GM19467 (cell line): ENCODE measurements at regions not wholly inside any gene's neighbourhood (a gene's known extent, or its start where the extent isn't known, plus 50 kb on each side); places are given as distances from the start of the nearest gene placed in this dataset.
"Not testable (repeated sequence)": the region's sequence is repeated elsewhere in the genome, so short reads cannot be mapped to it uniquely, and the experiment has no call there.

Source experiments
- ATAC-seq: cut with Tn5 transposase; IDR thresholded peaks from one replicate; pipeline ENCODE4 v1.9.1; 2021; ENCODE audit warnings: mild to moderate bottlenecking, moderate library complexity; ENCODE audit not compliant: unreplicated experiment

DNA sequence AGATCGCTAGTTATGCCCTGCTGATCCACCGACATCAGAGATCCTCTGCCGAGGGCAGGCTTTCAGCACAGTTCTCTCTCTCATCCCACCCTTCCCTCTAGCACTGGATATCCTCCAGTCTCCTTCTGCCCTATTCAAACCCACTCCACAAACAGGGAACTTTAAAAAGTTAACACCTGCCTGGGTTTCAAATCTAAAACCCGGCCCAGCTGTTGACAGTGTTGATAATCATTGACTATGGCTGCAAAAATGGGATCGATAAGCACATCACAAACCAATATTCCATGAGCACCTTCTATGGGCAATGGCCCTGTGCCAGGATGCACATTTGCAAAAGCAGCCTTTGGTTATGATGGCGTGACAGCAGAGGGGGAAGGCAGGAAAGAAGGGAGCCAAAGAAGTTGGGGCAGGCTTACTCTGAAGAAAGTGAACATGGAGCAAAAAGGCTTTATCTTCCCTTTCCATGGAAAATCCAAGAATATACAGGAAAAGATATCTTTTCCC, 482.3 kb upstream of the KLHL29 start:
- ATAC-seq: no peak

DNA sequence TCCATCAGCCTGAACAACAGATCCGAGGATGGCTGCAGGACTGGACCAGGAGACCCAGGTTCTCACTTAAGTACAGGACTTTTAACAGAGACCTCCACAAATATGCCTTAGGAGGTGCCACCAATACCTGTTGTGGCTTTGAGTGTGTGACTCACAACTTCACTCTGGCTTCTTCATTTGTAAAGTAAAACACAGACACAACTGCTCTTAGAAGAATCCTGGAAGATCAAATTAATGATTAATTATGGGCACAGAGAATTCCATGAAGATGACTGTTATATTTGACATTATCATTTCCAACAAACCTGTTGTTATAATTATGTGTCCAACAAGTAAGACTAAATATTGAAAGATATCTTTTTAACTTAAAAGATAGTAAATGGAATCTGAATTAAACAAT, 481.4 kb upstream of the KLHL29 start:
- ATAC-seq: no peak

DNA sequence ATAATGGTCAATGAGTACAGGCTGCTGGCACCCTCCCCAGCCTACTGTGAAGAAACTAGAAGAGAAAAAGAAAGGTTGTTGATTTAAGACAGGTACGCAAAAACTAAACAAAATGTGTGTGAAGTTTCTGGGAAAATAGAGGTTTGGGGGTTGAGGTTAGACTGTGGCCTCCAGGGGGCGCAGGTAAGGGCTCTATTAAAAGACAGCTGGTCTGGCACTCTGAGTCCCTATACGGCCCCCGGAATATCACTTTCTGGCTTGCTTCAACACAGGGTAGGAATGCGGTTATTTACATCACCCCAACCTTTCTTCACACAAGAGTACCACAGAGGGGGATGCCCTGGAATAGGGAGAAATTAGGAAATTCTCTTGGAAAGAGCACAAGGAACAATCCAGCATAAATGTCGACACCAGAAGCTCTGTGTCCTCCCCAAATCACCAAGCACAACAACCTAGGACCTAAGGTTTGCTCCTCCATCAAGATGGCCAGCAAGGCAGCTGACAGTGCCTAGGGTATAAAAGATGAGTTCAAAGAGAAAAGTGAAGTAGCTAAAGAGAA, 480.8 kb upstream of the KLHL29 start:
- no peak for ATAC-seq

DNA sequence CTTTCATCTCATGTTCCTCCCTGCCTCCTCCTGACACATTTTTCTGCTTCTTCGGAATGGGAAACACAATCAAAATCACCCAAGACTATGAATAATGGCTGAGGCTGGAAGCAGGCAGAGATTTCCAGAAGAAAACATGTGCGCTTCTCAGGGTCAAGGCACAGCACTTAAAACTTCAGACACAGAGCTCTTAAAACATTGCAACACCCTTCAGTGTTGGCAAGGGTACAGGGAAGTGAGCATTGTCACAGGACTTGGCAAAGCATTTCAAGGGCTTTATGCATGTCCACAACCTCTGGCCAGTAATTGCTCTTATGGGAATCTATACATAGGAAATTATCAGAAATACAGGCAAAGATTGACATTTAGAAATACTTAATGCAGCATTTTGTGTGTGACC, 477.6 kb upstream of the KLHL29 start:
- no peak for ATAC-seq

DNA sequence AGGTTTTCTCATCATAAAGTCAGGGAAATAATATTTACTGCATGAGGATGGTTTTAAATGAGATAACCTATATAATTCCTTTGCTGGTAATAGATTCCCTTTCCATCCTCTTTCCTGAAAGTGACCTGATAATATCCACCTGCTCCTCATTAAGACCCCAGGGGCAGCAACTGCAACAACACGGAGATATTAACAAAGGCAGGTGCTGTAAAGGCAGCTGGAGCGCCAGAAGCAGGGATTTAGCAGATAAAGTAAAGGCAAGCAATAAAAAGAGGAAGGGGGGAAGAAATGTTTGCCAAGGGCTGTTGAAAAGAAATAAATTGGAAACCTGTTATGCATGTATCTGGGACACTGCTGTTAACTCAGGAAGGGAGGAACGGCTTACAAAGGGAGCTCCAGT, 472.6 kb upstream of the KLHL29 start:
- no peak for ATAC-seq

DNA sequence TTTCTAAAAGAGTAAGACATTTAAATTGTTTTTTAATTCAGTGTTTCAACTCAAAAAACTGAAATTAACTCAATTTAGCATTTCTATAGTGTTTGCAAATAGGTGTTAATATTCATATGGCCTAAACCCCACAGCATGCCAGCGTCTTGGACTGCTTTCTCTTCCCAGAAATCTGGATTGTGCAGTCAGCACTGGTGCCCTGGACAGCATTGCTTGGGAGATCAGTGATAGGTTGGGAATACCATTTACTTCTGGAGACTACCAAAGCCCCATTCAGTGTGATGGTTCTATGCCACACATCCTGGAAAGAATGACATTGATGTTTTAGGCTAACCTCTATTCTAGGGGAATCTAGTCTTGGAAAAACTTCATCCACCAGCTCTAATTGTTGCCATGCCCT, 455.0 kb upstream of the KLHL29 start:
- ATAC-seq: no peak

DNA sequence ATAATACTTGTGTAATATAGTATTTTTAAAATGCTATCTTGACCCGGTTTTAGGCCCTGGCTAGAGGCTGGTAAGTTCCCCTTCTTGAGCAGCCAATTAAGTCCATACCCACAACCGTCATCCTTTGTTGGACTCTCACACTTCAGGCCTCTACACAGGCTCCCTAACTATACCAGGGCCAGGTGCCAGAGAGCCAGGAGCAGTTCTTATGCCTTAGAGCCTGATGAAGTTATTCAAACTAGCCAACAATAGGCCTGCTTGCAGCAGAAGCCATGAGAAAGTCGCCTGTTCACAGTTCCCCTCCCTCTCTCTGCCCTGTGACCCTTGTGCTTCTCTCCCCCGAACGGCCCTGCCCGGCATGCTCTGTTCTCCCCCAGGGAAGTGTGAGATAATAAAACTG, 454.2 kb upstream of the KLHL29 start:
- ATAC-seq: no peak

DNA sequence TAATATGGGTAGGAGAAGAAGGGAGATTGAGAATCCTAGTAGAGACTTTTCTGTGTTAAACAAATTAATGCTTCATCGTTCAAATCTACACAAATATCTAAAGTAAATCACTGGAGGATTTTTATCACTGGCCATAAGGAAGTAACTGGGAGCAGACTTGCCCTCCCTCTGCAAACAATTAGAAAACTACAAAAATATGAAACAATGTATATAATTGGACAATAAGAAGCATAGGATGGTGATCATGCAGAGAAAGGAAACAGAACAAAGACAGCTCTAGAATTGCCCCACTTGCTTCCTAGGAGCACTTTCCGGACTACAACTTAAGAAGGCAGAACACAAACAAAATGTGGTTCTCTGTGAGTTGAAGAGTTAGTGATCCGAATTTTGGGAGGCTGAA, 452.7 kb upstream of the KLHL29 start:
- no peak for ATAC-seq

DNA sequence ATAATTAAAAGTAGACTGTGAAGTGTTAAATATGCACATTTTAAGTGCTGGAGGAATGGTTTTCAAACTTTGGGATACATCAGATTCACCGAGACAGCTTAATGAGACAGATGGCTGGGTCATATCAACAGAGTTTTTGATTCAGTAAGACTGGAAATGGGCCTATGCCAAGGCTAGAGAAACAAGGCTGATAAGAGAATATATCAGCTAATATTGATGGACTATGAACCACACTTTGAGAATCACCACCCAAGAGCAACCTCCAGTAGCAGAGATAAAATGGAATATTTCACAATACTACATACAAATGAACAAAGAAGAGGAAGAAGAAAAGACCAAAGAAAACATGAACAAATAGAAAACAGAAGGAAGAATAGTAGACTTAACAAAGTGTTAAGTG, 450.2 kb upstream of the KLHL29 start:
- ATAC-seq: no peak

DNA sequence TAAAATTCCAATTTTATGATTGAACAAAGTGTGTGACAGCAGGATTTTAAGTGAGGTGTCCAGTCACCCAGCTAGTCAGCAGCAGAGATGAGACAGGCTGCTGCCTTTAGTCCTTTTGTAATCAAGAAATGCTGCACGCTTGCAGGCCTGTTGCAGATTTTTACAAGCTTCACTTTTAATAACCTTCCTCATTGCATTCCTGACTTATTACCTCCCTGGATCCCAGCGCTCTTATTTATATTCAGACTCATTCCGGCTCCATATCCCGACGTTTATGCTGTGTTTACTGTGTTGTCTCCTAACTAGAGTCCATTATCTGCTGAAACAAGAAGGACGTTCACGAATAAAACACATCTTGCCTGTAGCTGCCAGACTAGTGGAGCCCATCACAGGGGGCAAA, 442.5 kb upstream of the KLHL29 start:
- no peak for ATAC-seq

DNA sequence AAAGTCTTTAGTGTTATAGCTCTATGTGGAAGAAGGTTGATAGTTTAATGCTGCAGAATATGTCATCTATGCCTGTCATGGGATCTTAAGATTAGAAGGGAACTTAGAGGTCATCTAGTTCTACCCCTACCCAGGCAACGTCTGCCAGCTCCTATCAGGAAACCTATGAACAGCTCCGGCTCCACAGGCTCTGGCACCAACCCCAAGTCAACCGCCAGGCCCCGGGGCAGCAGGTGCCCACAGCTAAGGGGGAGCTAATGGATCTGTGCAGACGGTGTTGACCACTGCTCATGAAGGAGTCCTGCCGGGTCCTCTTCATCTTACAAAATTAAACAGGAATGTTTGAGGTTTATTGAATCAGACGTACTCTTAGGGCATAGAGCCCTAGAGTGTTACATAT, 440.8 kb upstream of the KLHL29 start:
- ATAC-seq: no peak

DNA sequence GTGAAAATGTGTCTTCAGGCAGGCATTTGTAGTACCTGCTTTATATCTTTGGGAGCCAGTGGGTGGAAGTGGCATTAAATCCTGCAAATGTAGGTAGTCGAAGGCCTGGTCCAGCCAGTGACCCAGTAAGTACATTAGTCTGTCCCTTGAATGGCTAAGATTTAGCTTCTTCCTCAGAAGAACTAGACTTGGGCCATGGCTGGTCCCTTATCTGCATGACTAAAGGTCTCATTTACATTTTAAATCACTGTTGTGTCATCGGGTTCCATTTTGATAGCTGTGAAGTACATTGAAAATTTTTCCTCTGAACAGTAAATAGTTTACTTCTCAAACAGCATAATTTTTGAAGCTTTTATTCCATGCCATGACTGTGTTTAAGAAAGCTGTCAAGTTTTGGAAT, 438.4 kb upstream of the KLHL29 start:
- ATAC-seq: no peak

DNA sequence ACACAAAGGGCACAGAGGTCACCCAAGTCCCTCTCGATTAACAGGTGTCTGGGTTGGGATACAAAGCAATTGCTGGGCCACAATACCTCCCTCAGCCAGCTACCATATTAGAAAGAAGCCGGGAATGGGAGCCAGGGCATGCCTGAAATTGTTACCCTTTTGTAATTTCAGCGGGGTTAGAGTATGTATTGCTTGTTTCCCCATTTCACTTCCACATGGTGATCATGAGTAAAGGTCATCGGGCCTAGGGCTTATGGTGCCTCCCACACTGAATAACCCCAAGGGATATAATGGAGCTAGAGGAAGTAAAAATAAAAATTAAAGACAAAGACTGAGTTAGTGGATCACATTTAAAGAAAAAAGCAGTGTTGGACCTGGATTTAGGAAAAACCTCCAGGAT, 437.2 kb upstream of the KLHL29 start:
- ATAC-seq: no peak

DNA sequence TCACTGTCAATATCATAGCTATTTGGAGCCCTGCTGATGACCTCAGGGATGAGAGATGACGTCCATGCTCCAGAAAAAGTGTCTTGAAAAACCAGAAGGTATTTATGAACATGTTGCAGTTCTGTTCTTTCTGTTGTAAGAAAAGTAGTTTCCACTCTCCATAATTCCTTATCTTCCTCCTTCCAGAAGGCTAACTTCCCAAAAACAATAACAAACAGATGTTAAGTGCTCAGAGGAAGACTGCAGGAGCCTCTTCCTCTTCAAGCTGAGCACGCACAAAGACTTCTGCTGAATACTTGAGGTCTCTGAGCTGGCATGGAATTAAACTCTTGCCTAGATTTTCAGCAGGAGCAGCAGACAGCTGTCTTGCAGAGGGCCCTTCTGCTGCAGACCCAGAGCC, 434.5 kb upstream of the KLHL29 start:
- no peak for ATAC-seq

DNA sequence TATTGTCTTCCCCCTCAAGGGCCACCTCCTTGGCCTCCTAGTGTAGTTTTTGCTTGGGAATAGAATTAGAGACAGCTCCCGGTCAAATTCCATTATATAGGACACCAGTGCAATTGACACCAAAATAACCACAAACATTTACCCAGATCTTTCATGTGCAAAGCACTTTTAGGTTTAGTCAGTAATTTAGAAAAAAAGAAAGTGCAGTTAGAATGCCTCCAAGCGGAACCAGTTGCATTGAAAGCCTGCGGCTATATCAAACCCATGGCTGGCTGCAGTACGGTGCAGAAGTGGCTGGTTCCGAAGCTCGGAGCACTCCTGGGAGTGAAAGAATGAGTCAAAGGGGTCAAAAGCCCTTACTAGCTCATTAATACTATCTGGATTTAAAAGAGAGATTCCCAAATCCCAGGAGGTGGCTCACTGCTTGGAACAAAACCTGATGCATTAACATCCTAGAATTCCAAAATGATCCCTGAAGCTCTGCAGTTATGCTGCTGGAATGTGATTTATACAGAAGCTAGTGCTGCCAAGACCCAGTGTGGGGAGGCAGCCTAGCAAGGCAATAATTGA, 432.2 kb upstream of the KLHL29 start:
- no peak for ATAC-seq

DNA sequence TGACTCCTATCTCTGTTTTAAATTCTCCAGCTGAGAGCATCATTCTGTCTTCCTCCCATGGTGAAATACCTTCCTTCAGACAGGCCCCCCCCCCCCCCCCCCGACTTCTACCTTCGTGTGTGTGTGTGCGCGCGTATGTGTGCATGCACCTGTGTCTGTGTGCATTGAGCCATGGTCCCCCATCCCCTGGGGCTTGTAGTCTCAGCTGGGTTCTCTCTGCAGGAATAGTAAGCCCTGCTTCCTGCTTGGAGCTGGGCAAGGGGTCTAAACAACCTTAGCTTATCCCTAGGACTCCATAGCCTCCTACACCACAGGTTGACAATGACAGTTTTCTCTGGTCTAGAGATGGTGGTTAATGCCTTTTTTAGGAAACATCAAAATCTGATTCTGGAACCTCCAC, 427.5 kb upstream of the KLHL29 start:
- no peak for ATAC-seq

DNA sequence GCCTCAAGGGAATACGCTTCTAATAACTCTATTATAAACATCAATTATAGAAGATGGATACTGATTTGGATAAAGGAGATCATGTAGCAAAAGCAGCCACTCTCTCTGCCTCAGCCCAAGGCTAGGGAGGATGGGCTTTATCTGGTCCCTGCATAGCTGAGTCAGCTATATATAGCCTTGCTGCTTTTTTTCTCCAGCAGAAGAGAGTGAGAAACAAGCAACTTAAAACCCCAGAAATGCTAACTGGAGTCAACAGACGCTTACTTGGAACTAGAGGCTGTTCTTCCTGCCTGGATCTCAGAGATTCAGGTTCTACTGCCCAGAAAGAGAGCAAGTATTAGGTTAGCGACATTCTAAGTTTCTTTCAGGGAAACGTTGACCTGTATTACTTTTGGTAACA, 426.7 kb upstream of the KLHL29 start:
- no peak for ATAC-seq

DNA sequence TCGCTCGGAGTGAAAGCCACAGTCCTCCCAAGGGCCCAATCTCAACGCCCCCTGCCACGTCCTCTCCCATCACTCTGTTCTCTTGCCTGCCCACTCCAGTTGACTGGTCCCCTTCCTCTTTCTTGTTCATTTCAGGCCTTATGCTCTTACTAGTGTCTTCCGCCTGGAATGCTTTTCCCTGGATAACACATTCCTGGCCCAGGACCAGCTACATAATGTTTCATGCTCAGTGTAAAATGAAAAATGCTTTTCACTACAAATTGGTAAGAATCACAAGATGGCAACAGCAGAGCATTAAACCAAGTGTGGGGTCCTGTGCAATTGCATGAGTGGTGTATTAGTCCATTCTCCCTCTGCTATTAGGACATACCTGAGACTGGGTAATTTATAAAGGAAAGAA, 417.2 kb upstream of the KLHL29 start:
- ATAC-seq: no peak

DNA sequence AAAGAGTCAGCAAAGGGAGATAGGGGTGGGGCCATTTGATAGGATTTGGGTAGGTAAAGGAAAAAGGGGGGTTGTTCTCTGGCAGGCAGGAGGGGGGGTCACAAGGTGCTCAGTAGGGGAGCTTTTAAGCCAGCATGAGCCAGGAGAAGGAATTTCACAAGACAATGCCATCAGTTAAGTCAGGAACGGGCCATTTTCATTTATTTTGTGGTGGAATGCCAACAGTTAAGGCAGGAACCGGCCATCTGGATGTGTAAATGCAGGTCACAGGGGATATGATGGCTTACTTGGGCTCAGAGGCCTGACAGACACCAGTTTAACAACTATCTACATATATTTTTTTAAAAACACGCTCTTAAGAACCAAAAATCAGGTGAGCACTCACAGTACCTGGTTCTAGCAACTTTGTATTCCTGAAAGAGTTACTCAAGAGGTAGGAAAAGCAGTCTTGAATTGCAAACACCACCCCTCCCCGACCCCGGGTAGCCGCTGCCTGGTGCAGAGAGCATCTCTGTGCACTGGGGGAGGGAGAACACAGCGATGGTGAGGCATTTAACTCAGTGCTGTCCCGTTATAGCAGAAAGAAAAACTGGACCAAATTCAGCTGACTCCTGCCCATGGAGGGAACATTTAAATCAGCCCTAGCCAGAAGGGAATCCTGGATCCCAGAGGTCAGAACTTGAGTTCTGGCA, 414.5 kb upstream of the KLHL29 start:
- no peak for ATAC-seq

DNA sequence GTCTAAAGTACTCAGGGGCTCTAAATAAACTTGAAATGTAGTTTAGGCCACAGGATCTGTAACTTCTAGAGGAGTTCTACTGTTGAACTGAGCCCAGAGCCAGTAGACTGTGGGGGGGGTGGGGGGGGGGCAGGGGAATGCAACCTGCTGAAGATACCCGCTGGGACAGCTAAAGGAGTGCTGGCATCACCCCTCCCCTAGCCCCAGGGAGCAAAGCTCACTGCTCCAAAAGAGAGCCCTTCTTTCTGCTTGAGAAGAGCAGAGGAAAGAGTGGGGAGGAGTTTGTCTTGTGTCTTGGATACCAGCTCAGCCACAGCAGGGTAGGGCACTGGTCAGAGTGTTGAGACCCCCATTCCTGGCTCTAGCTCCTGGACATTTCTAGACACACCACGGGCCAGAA, 414.0 kb upstream of the KLHL29 start:
- ATAC-seq: no peak

DNA sequence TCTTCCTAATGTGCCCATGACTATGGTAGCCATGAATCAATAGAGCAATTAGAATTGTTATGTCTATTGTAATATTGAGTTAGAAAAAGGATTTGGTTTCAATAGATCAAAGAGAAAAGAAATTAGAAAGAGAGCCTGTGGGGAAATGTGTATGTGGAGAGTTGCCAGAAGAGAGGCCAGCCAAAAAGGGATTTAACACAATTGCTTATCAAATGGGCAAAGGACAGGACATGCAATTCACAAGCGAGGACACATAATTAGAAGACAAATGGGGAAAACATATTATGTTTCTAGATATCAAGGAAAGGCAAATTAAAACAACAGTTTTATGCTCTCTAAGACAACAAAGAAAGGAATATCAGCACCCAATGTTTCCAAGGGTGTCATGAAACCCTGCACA, 403.2 kb upstream of the KLHL29 start:
- no peak for ATAC-seq

DNA sequence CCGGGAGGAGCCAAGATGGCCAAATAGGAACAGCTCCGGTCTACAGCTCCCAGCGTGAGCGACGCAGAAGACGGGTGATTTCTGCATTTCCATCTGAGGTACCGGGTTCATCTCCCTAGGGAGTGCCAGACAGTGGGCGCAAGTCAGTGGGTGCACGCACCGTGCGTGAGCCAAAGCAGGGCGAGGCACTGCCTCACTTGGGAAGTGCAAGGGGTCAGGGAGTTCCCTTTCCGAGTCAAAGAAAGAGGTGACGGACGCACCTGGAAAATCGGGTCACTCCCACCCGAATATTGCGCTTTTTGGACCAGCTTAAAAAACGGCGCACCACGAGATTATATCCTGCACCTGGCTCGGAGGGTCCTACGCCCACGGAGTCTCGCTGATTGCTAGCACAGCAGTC, 400.8 kb upstream of the KLHL29 start:
- ATAC-seq: not testable (repeated sequence)

DNA sequence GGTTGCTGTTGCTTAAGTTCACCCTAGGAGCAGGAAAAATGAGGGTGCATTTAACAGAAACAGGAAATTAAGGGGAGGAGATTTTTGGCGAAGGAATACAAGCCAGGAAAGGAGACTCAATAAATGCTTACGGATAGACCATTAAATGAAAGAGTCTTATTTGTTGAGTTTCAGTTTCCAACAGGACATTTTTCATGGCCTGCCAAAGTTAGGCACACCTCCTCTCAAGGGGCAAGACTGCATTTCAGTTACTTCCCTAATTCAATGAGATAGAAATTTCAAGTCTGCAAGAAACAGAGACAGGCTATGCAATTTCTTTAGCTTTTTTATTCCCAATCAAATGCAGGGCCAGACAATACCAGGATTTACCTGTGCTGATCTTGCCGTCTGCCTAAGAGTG, 394.7 kb upstream of the KLHL29 start:
- ATAC-seq: no peak
